ENCODE measurements at regions not wholly inside any gene's neighbourhood (a gene's known extent, or its start where the extent isn't known, plus 50 kb on each side); places are given as distances from the start of the nearest gene placed in this dataset.

DNA sequence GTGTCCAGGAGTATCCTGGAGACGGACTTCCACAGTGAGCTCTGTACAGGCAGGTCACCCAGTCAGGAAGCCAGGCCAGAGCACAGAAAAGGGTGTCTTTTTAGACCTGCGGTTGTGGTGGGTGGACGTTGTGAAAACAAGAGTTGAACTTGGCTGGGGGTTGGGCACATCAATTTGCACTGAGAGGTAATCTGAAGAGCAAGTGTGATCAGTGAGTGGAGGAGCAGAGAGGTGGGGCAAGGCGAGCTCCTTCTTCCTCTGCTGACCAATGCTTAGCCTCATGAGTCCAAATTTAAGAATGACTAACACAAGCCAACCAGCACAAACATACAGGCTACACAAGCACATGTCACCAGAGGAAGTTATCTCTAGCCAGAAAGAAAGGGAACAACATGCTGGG is 310.8 kb downstream of the TCERG1L start:
- no peak for FAIRE-seq
- DNase-seq (ENCODE audit: insufficient read length, low spot score) = no peak

GRCh38 chr10:131001438-131001837 is 310.1 kb downstream of the TCERG1L start:
- TF ChIP-seq, protein P1, sequence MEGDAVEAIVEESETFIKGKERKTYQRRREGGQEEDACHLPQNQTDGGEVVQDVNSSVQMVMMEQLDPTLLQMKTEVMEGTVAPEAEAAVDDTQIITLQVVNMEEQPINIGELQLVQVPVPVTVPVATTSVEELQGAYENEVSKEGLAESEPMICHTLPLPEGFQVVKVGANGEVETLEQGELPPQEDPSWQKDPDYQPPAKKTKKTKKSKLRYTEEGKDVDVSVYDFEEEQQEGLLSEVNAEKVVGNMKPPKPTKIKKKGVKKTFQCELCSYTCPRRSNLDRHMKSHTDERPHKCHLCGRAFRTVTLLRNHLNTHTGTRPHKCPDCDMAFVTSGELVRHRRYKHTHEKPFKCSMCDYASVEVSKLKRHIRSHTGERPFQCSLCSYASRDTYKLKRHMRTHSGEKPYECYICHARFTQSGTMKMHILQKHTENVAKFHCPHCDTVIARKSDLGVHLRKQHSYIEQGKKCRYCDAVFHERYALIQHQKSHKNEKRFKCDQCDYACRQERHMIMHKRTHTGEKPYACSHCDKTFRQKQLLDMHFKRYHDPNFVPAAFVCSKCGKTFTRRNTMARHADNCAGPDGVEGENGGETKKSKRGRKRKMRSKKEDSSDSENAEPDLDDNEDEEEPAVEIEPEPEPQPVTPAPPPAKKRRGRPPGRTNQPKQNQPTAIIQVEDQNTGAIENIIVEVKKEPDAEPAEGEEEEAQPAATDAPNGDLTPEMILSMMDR (IDR thresholded peaks at IDR 0.05; ENCODE audit: insufficient read depth, missing control alignments) = no peak
- DNase-seq (ENCODE audit: insufficient read length, low spot score) (no peak), FAIRE-seq (no peak)

More for the DNA sequence above, 310.8 kb downstream of the TCERG1L start:
- TF ChIP-seq, protein P1 (IDR thresholded peaks at IDR 0.05; ENCODE audit: insufficient read depth, missing control alignments) = no peak

- DNase-seq (ENCODE audit: insufficient read length, low spot score) (no peak), FAIRE-seq (no peak)
These were observed 309.3 kb downstream of the TCERG1L start for GRCh38 chr10:131002031-131002861.

DNA sequence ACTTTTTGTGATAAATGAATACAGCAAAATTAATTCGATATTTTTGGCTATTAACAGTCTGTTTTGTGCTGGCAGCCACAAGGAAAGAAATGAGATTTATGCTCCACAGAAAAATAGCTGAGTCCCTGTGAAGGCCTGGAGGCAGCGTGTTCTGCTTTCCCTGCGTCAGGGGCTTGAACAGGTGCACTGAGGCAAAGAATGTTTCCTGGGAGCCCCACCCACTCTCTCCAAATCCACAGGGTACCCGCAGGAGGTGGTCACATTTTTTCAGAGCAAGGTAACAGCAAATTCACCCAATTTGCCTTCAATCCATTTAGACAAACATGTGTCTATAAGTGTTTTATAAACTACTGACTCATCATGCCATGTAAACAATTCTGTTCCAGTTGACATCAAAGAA is 308.1 kb downstream of the TCERG1L start:
- no peak for FAIRE-seq
- DNase-seq (ENCODE audit: insufficient read length, low spot score) = no peak
- TF ChIP-seq, protein P1 (IDR thresholded peaks at IDR 0.05; ENCODE audit: insufficient read depth, missing control alignments) = no peak

More at GRCh38 chr10:131002031-131002861, 309.3 kb downstream of the TCERG1L start:
- TF ChIP-seq, protein P1 (IDR thresholded peaks at IDR 0.05; ENCODE audit: insufficient read depth, missing control alignments) = no peak

DNA sequence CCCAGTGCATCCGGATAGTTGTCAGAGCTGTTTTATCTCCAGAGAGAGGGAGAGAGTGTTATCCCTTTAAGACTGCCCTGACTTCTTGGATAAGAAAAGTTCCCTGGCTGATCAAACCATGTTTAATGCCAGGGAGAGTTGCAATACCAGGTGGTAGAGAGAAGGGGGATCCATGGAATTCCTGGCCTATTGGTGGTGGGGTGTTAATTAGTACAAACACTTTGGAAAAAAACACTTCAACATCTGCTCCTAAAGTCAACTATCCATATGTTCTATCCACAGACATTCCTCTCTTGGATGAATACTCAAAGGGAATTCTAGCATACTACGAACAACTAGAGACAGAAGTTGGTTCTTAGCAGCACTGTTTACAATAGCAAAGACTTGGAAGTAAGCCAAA is 307.2 kb downstream of the TCERG1L start:
- FAIRE-seq (no peak), DNase-seq (ENCODE audit: insufficient read length, low spot score) (no peak)
- TF ChIP-seq, protein P1 (IDR thresholded peaks at IDR 0.05; ENCODE audit: insufficient read depth, missing control alignments) = no peak

DNA sequence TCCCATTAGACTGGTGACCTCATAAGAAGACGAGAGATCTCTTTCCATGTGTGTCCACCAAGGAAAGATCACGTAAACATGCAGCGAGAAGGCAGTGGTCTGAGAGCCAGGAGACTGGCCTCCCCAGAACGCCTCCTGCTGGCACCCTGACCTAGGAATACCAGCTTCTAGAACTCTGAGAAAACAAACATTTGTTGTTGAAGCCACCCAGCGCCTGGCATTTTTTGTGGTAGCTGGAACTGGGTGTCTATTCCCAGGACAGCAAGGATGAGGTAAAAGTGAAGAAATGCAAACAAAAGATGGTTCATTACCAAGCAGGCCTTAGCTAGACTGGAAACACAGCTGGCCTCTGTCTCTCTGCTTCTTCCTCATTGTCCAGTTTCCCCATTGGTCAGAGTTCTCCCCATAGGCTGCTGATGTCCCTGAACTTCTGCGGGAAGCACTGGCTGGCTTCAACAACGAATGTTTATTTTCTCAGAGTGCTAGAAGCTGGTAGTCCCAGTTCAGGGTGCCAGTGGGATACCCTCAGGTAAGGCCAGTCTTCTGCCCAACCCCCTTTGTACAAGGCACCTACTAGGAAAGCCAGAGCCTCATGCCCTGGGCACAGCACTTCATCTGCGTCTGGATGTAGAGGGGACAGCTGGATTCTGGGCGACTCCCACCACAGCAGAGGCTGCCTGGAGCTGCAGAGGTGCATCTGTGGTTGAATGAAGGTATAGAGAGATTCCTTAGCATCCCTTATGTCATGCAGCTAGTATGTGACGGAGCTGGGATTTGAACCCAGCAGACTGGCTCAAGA is 304.9 kb downstream of the TCERG1L start:
- no peak for FAIRE-seq
- no peak for DNase-seq (ENCODE audit: insufficient read length, low spot score)
- TF ChIP-seq, protein P1 (IDR thresholded peaks at IDR 0.05; ENCODE audit: insufficient read depth, missing control alignments) = no peak

Data from D721Med (cell line).